ENCODE measurements at regions not wholly inside any gene's neighbourhood (a gene's known extent, or its start where the extent isn't known, plus 50 kb on each side); places are given as distances from the start of the nearest gene placed in this dataset.

DNA sequence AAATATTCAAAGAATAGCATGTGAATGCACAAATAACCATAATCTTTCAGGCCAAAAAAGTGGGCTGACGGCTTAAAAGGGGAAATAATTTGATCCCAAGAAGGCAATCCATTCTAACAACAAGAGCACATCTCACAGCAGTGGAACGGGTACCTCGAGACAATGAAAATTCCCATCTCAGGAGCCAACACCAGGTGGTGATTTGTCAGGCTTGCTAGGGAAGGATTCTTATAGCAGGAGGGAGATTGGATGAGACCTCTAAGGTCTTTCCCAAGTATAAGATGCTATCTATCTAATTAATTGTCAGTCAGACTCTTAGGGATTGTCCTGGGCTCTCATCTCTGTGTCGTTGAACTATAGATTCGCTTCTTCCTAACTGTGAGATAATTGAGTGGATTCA, 284.0 kb downstream of the ETS1 start:
- Histone ChIP-seq H3K9ac (ENCODE audit: low read depth, low read length) (no peak overlapping the region), H2AK5ac (ENCODE audit: low read depth, low read length) (no peak overlapping the region), H3K23ac (ENCODE audit: low read depth, low read length) (no peak overlapping the region), H3K18ac (ENCODE audit: low read depth, low read length) (no peak overlapping the region), H3K4me2 (ENCODE audit: low read depth, low read length) (no peak overlapping the region), H3K14ac (replicated peaks; ENCODE audit: low read depth, low read length) (no peak overlapping the region), H3K36me3 (ENCODE audit: control insufficient read depth, insufficient read depth, low read length) (no peaks in the 10 kb centered on the region), H4K8ac (ENCODE audit: low read depth in 2 of 2, low read length in 2 of 2) (no peak overlapping the region), H2AK9ac (replicated peaks; ENCODE audit: low read depth, low read length, poor library complexity) (no peak overlapping the region), H2BK15ac (ENCODE audit: low read depth, low read length) (no peak overlapping the region), H3K79me1 (ENCODE audit: low read depth in 1 of 2, low read length in 2 of 2) (no peaks in the 10 kb centered on the region), H2BK5ac (ENCODE audit: low read depth, low read length, poor library complexity, severe bottlenecking) (no peak overlapping the region), H4K91ac (ENCODE audit: insufficient read depth, low read depth, low read length) (no peak overlapping the region), H3K9me3 (ENCODE audit: control insufficient read depth, insufficient read depth, low read length) (no peaks in the 10 kb centered on the region), H2AFZ (replicated peaks; ENCODE audit: low read length, poor library complexity) (no peak overlapping the region), H4K5ac (ENCODE audit: low read depth, low read length) (no peak overlapping the region), H3K56ac (ENCODE audit: extremely low read depth, insufficient read depth, low read length) (no peak overlapping the region), H3K4me1 (ENCODE audit: control insufficient read depth, insufficient read depth, low read length) (peaks cover 4% of the 10 kb centered on the region), H3K4ac (ENCODE audit: low read depth, low read length) (no peak overlapping the region), H3K27me3 (ENCODE audit: control insufficient read depth, insufficient read depth, low read length) (no peaks in the 10 kb centered on the region), H3K9me1 (ENCODE audit: insufficient read depth, low read length) (no peaks in the 10 kb centered on the region), H3K27ac (ENCODE audit: insufficient read depth, low read length) (no peak overlapping the region), H4K20me1 (ENCODE audit: insufficient read depth, low read length) (no peaks in the 10 kb centered on the region), H2BK120ac (ENCODE audit: low read depth, low read length) (no peak overlapping the region), H2BK20ac (ENCODE audit: low read depth, low read length) (no peak overlapping the region), H3K4me3 (ENCODE audit: insufficient read depth, low read depth, low read length) (no peak overlapping the region)
- intact Hi-C loops (cut with micrococcal nuclease) (no loop called here), in situ Hi-C loops (cut with MboI; ENCODE audit: low sequenced_read_pairs) (no loop called here), dilution Hi-C loops (cut with HindIII; ENCODE audit: low sequenced_read_pairs, unreplicated experiment) (no loop called here)
- no TSS peak for BruUV-seq (replicated peaks)
- DNase-seq (no peak), ATAC-seq (ENCODE audit: low read depth) (no peak)
- no peak for TF ChIP-seq CHD1 (IDR thresholded peaks at IDR 0.05; ENCODE audit: low read depth, low read length)
- no peak for TF ChIP-seq CEBPB (IDR thresholded peaks at IDR 0.05; ENCODE audit: low read depth, low read length)
- TF ChIP-seq, protein P1, sequence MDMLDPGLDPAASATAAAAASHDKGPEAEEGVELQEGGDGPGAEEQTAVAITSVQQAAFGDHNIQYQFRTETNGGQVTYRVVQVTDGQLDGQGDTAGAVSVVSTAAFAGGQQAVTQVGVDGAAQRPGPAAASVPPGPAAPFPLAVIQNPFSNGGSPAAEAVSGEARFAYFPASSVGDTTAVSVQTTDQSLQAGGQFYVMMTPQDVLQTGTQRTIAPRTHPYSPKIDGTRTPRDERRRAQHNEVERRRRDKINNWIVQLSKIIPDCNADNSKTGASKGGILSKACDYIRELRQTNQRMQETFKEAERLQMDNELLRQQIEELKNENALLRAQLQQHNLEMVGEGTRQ (IDR thresholded peaks at IDR 0.05; ENCODE audit: low read depth, low read length) = no peak
- no peak for TF ChIP-seq RAD21 (IDR thresholded peaks at IDR 0.05; ENCODE audit: low read length)
- no peak for TF ChIP-seq RFX5 (IDR thresholded peaks at IDR 0.05; ENCODE audit: low read depth, low read length)
- no peak for TF ChIP-seq MXI1 (IDR thresholded peaks at IDR 0.05; ENCODE audit: borderline replicate concordance, low read depth, low read length)
- no peak for TF ChIP-seq MAZ (IDR thresholded peaks at IDR 0.05; ENCODE audit: borderline replicate concordance, low read depth, low read length)
- TF ChIP-seq, protein P2, sequence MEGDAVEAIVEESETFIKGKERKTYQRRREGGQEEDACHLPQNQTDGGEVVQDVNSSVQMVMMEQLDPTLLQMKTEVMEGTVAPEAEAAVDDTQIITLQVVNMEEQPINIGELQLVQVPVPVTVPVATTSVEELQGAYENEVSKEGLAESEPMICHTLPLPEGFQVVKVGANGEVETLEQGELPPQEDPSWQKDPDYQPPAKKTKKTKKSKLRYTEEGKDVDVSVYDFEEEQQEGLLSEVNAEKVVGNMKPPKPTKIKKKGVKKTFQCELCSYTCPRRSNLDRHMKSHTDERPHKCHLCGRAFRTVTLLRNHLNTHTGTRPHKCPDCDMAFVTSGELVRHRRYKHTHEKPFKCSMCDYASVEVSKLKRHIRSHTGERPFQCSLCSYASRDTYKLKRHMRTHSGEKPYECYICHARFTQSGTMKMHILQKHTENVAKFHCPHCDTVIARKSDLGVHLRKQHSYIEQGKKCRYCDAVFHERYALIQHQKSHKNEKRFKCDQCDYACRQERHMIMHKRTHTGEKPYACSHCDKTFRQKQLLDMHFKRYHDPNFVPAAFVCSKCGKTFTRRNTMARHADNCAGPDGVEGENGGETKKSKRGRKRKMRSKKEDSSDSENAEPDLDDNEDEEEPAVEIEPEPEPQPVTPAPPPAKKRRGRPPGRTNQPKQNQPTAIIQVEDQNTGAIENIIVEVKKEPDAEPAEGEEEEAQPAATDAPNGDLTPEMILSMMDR (conservative IDR thresholded peaks at IDR 0.05; ENCODE audit: low read depth, low read length) = no peak
- no peak for TF ChIP-seq BHLHE40 (IDR thresholded peaks at IDR 0.05; ENCODE audit: low read depth, low read length)
- TF ChIP-seq POLR2A (IDR thresholded peaks at IDR 0.05; ENCODE audit: low read depth, low read length) = no peak
- TF ChIP-seq RCOR1 (IDR thresholded peaks at IDR 0.05; ENCODE audit: insufficient replicate concordance, low read length) = no peak
- no peak for TF ChIP-seq FOS (IDR thresholded peaks at IDR 0.05; ENCODE audit: low read depth, low read length)
- TF ChIP-seq, protein P3, sequence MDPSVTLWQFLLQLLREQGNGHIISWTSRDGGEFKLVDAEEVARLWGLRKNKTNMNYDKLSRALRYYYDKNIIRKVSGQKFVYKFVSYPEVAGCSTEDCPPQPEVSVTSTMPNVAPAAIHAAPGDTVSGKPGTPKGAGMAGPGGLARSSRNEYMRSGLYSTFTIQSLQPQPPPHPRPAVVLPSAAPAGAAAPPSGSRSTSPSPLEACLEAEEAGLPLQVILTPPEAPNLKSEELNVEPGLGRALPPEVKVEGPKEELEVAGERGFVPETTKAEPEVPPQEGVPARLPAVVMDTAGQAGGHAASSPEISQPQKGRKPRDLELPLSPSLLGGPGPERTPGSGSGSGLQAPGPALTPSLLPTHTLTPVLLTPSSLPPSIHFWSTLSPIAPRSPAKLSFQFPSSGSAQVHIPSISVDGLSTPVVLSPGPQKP (IDR thresholded peaks at IDR 0.05; ENCODE audit: borderline replicate concordance, low read depth, low read length) = no peak
- CTCF ChIA-PET = interaction anchor here (0.7 kb wide), 1 partner anchor 300 kb away, joined by 7 read pairs; no protein-coding TSS in a partner anchor
- no CpG with 5 or more reads among the region's 5 CpGs for WGBS, 2 experiments (ENCODE audit: extremely low coverage in 2 of 2, insufficient read length in 1 of 2)
- POLR2A ChIA-PET (ENCODE audit: unreplicated experiment) = no interaction called here
